H1 (cell line): ENCODE measurements at regions not wholly inside any gene's neighbourhood (a gene's known extent, or its start where the extent isn't known, plus 50 kb on each side); places are given as distances from the start of the nearest gene placed in this dataset.
A peak's percentile ranks its signal among the peaks of the same experiment; 100 is the strongest.

ENCODE experiments used
- CTCF ChIA-PET: fragments of 300-600 bp; sonication (Branson Sonifier 250); formaldehyde crosslinking; loops from one replicate; lab custom pipeline; 2021; ENCODE audit not compliant: partially characterized antibody; lab: Charles Lee
- POLR2A ChIA-PET: fragments of 300-600 bp; sonication (Branson Sonifier 250); formaldehyde crosslinking; loops from one replicate; lab custom pipeline; 2021; ENCODE audit warnings: inconsistent platforms; ENCODE audit not compliant: partially characterized antibody; lab: Charles Lee
- DNase-seq, 2 experiments: peaks; one replicate each; pipeline versions ENCODE4 v3.0.0 to v3.0.0-alpha.2; 2010 to 2022; ENCODE audit warnings: low spot score in 2 of 2, low read depth in 1 of 2, mixed read lengths in 1 of 2
- FAIRE-seq: peaks from 2 replicates; lab custom pipeline; 2011; peaks lifted over from hg19 to GRCh38; lab: Jason Lieb, UNC
- H2AFZ ChIP-seq: 2 replicates; pipeline ENCODE4 v1.8.1; 2012; ENCODE audit warnings: low read length, inconsistent platforms
- H2AK5ac ChIP-seq: 2 replicates; pipeline ENCODE4 v1.6.1; 2013; ENCODE audit warnings: low read depth, low read length
- H2BK120ac ChIP-seq: replicated peaks from 2 replicates; pipeline ENCODE3; 2013; ENCODE audit warnings: low read depth, low read length, inconsistent platforms
- H2BK12ac ChIP-seq: 2 replicates; pipeline ENCODE4 v1.6.1; 2013; ENCODE audit warnings: low read depth, low read length
- H2BK15ac ChIP-seq: 2 replicates; pipeline ENCODE4 v1.6.1; 2013; ENCODE audit warnings: low read length
- H2BK20ac ChIP-seq: 2 replicates; pipeline ENCODE4 v1.6.1; 2013; ENCODE audit warnings: low read length
- H2BK5ac ChIP-seq: 2 replicates; pipeline ENCODE4 v1.6.1; 2013; ENCODE audit warnings: low read depth, low read length
- H3K14ac ChIP-seq: 2 replicates; pipeline ENCODE4 v1.6.1; 2013; ENCODE audit warnings: inconsistent platforms; ENCODE audit not compliant: insufficient read length
- H3K18ac ChIP-seq: 2 replicates; pipeline ENCODE4 v1.6.1; 2013; ENCODE audit warnings: low read length; ENCODE audit errors: extremely low read depth
- H3K23ac ChIP-seq: 2 replicates; pipeline ENCODE4 v1.6.1; 2013; ENCODE audit warnings: inconsistent platforms; ENCODE audit not compliant: insufficient read length
- H3K23me2 ChIP-seq: 2 replicates; pipeline ENCODE4 v1.6.1; 2013; ENCODE audit warnings: low read depth, low read length
- H3K27ac ChIP-seq: 2 replicates; pipeline ENCODE4 v1.6.1; 2011; ENCODE audit warnings: low read depth, low read length, inconsistent platforms
- H3K27me3 ChIP-seq, 4 experiments: replicated peaks in 1 of 4; 1 replicate in 1 of 4; 2 replicates in 3 of 4; pipeline versions ENCODE4 v1.6.1 to v1.8.1; 2011 to 2013; ENCODE audit warnings: low read length in 3 of 4, mild to moderate bottlenecking in 3 of 4, inconsistent platforms in 2 of 4, mixed read lengths in 2 of 4, moderate library complexity in 1 of 4; ENCODE audit not compliant: control insufficient read depth in 3 of 4, insufficient read depth in 3 of 4; ENCODE audit errors: extremely low read depth in 1 of 4
- H3K36me3 ChIP-seq, 4 experiments: 2 replicates each; pipeline versions ENCODE4 v1.6.1 to v1.8.1; 2011 to 2013; ENCODE audit warnings: mild to moderate bottlenecking in 4 of 4, low read length in 3 of 4, moderate library complexity in 2 of 4, control low read depth in 1 of 4, inconsistent platforms in 1 of 4; ENCODE audit not compliant: insufficient read depth in 4 of 4, control insufficient read depth in 2 of 4
- H3K4ac ChIP-seq: replicated peaks from 2 replicates; pipeline ENCODE3; 2013; ENCODE audit warnings: low read length, low read depth, mixed read lengths, inconsistent platforms; ENCODE audit not compliant: insufficient read length
- H3K4me1 ChIP-seq, 4 experiments: replicated peaks in 1 of 4; 1 replicate in 1 of 4; 2 replicates in 3 of 4; pipeline versions ENCODE4 v1.6.1 to v1.8.1; 2011 to 2013; ENCODE audit warnings: low read length in 3 of 4, inconsistent platforms in 2 of 4, mixed read lengths in 1 of 4; ENCODE audit not compliant: insufficient read depth in 4 of 4, control insufficient read depth in 3 of 4
- H3K4me2 ChIP-seq, 2 experiments: 2 replicates each; pipeline versions ENCODE4 v1.6.1 to v1.8.1; 2011 to 2013; ENCODE audit warnings: low read depth in 2 of 2, low read length in 2 of 2, control low read depth in 1 of 2, inconsistent platforms in 1 of 2, mild to moderate bottlenecking in 1 of 2; ENCODE audit not compliant: insufficient read depth in 1 of 2
- H3K4me3 ChIP-seq, 4 experiments: fragments of 200-600, 300-600 bp in 1 of 4; sonication (generic), shearing (Covaris generic), sonication (Bioruptor Twin) in 1 of 4; 2 replicates each; pipeline versions ENCODE4 v1.5.1 to v1.8.1; 2011 to 2016; ENCODE audit warnings: low read length in 4 of 4, low read depth in 3 of 4, control low read depth in 2 of 4, inconsistent platforms in 2 of 4, mild to moderate bottlenecking in 2 of 4, mixed read lengths in 1 of 4, moderate library complexity in 1 of 4; ENCODE audit not compliant: insufficient read depth in 2 of 4; ENCODE audit errors: extremely low read depth in 1 of 4
- H3K56ac ChIP-seq: replicated peaks from 2 replicates; pipeline ENCODE3; 2013; ENCODE audit warnings: low read depth, mild to moderate bottlenecking, mixed read lengths, low read length, inconsistent platforms; ENCODE audit not compliant: insufficient read length
- H3K79me1 ChIP-seq: 2 replicates; pipeline ENCODE4 v1.6.1; 2013; ENCODE audit warnings: low read depth, low read length, control low read depth
- H3K79me2 ChIP-seq, 2 experiments: 2 replicates each; pipeline versions ENCODE4 v1.6.1 to v1.8.1; 2012 to 2013; ENCODE audit warnings: low read length in 2 of 2, mild to moderate bottlenecking in 2 of 2, inconsistent platforms in 1 of 2; ENCODE audit not compliant: insufficient read depth in 2 of 2, control insufficient read depth in 1 of 2
- H3K9ac ChIP-seq, 4 experiments: replicated peaks in 1 of 4; 1 replicate in 1 of 4; 2 replicates in 3 of 4; pipeline versions ENCODE4 v1.6.1 to v1.8.1; 2011 to 2013; ENCODE audit warnings: low read depth in 3 of 4, low read length in 3 of 4, control low read depth in 2 of 4, mild to moderate bottlenecking in 2 of 4, moderate library complexity in 2 of 4, inconsistent platforms in 1 of 4; ENCODE audit errors: extremely low read depth in 1 of 4
- H3K9me3 ChIP-seq, 2 experiments: 2 replicates each; pipeline versions ENCODE4 v1.6.1 to v1.8.1; 2012 to 2013; ENCODE audit warnings: mild to moderate bottlenecking in 2 of 2, moderate library complexity in 2 of 2, control low read depth in 1 of 2, inconsistent platforms in 1 of 2, low read depth in 1 of 2, low read length in 1 of 2, mixed read lengths in 1 of 2; ENCODE audit not compliant: insufficient read depth in 2 of 2
- H4K20me1 ChIP-seq, 2 experiments: replicated peaks in 1 of 2; 2 replicates each; pipeline versions ENCODE3 to v1.8.1; 2011 to 2013; ENCODE audit warnings: inconsistent platforms in 2 of 2, low read length in 2 of 2, mild to moderate bottlenecking in 1 of 2; ENCODE audit not compliant: insufficient read depth in 2 of 2, control insufficient read depth in 1 of 2
- H4K5ac ChIP-seq: 2 replicates; pipeline ENCODE4 v1.6.1; 2013; ENCODE audit warnings: low read length, low read depth, mixed read lengths, inconsistent platforms; ENCODE audit not compliant: insufficient read length
- H4K8ac ChIP-seq: 2 replicates; pipeline ENCODE4 v1.8.0; 2013; ENCODE audit warnings: mild to moderate bottlenecking, moderate library complexity, low read length, inconsistent platforms; ENCODE audit not compliant: insufficient read depth; ENCODE audit errors: extremely low read depth
- H4K91ac ChIP-seq: replicated peaks from 2 replicates; pipeline ENCODE3; 2013; ENCODE audit warnings: low read length, mixed read lengths, inconsistent platforms; ENCODE audit not compliant: insufficient read length
- ASH2L ChIP-seq: fragments of 200-600, 300-600 bp; sonication (generic); IDR thresholded peaks from one replicate; pipeline ENCODE4 v1.7.1; 2017; ENCODE audit warnings: low read length
- BRCA1 ChIP-seq: IDR thresholded peaks from 2 replicates; pipeline ENCODE4 v1.6.1; 2012; ENCODE audit warnings: low read depth, low read length, improper control_type of control experiment
- HDAC2 ChIP-seq, 2 experiments: fragments of 300-600 bp in 1 of 2; sonication (generic) in 1 of 2; IDR thresholded peaks; 2 replicates each; pipeline ENCODE4 v1.6.1; 2011 to 2012; ENCODE audit warnings: low read depth in 2 of 2, low read length in 2 of 2, mild to moderate bottlenecking in 2 of 2, moderate library complexity in 2 of 2, borderline replicate concordance in 1 of 2, inconsistent platforms in 1 of 2
- JUND ChIP-seq: IDR thresholded peaks from 2 replicates; pipeline ENCODE4 v1.6.1; 2011; ENCODE audit warnings: mild to moderate bottlenecking, improper control_type of control experiment, low read length
- NRF1 ChIP-seq: IDR thresholded peaks from 2 replicates; pipeline ENCODE4 v1.6.1; 2011; ENCODE audit warnings: mild to moderate bottlenecking, low read depth, low read length, improper control_type of control experiment
- POU5F1 ChIP-seq: IDR thresholded peaks from 2 replicates; pipeline ENCODE4 v1.6.1; 2011; ENCODE audit warnings: low read depth, mild to moderate bottlenecking, low read length, moderate library complexity
- RBBP5 ChIP-seq: IDR thresholded peaks from 2 replicates; pipeline ENCODE4 v1.7.1; 2012; ENCODE audit warnings: low read depth, mild to moderate bottlenecking, inconsistent platforms, low read length, moderate library complexity, borderline replicate concordance
- RXRA ChIP-seq: IDR thresholded peaks from 2 replicates; pipeline ENCODE4 v1.6.1; 2011; ENCODE audit warnings: low read depth, mild to moderate bottlenecking, low read length, moderate library complexity; ENCODE audit not compliant: insufficient read depth
- SIRT6 ChIP-seq: IDR thresholded peaks from one replicate; pipeline ENCODE4 v1.7.1; 2012; ENCODE audit warnings: low read length, inconsistent platforms
- SIX5 ChIP-seq: IDR thresholded peaks from 2 replicates; pipeline ENCODE4 v1.6.1; 2011; ENCODE audit warnings: mild to moderate bottlenecking, low read depth, low read length
- SRF ChIP-seq: IDR thresholded peaks from 2 replicates; pipeline ENCODE4 v1.6.1; 2011; ENCODE audit warnings: mild to moderate bottlenecking, low read depth, low read length, moderate library complexity
- SUZ12 ChIP-seq: fragments of 200-600 bp; sonication (generic); IDR thresholded peaks from 2 replicates; pipeline ENCODE4 v1.6.1; 2012; ENCODE audit warnings: mild to moderate bottlenecking, inconsistent platforms, low read length, moderate library complexity, mixed read lengths
- TEAD4 ChIP-seq: IDR thresholded peaks from 2 replicates; pipeline ENCODE4 v1.6.1; 2012; ENCODE audit warnings: low read depth, low read length, inconsistent platforms, mixed read lengths
- WGBS, 2 experiments: shearing (Covaris generic) in 1 of 2; methylation state at CpG; one replicate each; pipeline versions ENCODE4 v1.1.6 to v1.1.7; 2013 to 2015; ENCODE audit warnings: low lambda C conversion rate in 2 of 2, mixed read lengths in 2 of 2, inconsistent platforms in 1 of 2, low coverage in 1 of 2, missing lambda C conversion rate in 1 of 2; ENCODE audit not compliant: insufficient replicate concordance in 2 of 2, insufficient coverage in 1 of 2, insufficient read length in 1 of 2; ENCODE audit errors: extremely low coverage in 1 of 2, missing lambda C conversion rate in 1 of 2; 5-methylcytosine and 5-hydroxymethylcytosine counted together
- TF ChIP-seq, protein P1 (sequence below): IDR thresholded peaks from 2 replicates; pipeline ENCODE4 v1.6.1; 2011; ENCODE audit warnings: low read length, improper control_type of control experiment

DNA sequence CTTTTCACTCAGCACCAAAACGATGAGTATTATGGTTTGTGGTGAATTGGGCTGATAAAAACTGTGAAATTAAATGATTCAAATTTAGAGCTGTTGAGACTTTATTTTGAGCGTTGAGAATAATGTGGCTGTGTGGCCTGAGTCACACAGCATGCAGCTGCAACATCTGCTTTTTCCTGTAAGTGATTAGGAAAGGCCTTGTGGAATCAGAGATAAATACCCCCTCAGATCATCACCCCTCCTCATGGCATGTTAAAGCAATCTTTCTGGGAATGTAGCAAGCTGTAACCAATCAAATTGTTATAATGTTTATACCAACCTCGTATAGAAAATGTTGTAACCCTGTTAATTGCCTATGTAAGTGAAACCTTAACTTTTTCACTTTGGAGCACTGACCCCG, 90.0 kb upstream of the GRPR start:
- Histone ChIP-seq H3K4me2 (no peak overlapping the region), H3K23ac (no peak overlapping the region), H3K23me2 (no peaks in the 10 kb centered on the region), H4K20me1 (no peaks in the 10 kb centered on the region), H3K27ac (no peak overlapping the region), H3K4me1 (no peaks in the 10 kb centered on the region), H2BK5ac (no peak overlapping the region), H2BK20ac (no peak overlapping the region), H3K79me1 (no peaks in the 10 kb centered on the region), H4K8ac (no peak overlapping the region), H3K27me3 (no peaks in the 10 kb centered on the region), H4K5ac (no peak overlapping the region), H3K9me3 (0 out of 4 replicates have a peak, but pooled peaks cover 0 to 4% of the 10 kb centered on the region in 2 experiments), H3K56ac (no peak overlapping the region), H3K79me2 (no peaks in the 10 kb centered on the region), H4K91ac (no peak overlapping the region), H2BK15ac (no peak overlapping the region), H2AK5ac (no peak overlapping the region), H3K4me3 (no peak overlapping the region), H3K14ac (no peak overlapping the region), H3K4ac (no peak overlapping the region), H2BK120ac (no peak overlapping the region), H3K9ac (no peak overlapping the region), H2AFZ (no peak overlapping the region), H2BK12ac (no peak overlapping the region), H3K36me3 (no peaks in the 10 kb centered on the region; a peak in 1 of 8 replicates), H3K18ac (no peak overlapping the region)
- ChIA-PET CTCF (interaction anchor here (0.8 to 0.9 kb wide), 2 partner anchors 10 to 633 kb away, joined by 3 to 4 read pairs; no protein-coding TSS in a partner anchor), POLR2A (interaction anchor here (0.8 kb wide), 1 partner anchor 9 kb away, joined by 3 read pairs; no protein-coding TSS in a partner anchor)
- WGBS, 2 experiments: 80% methylated on average over 4 of the region's 4 CpGs; no CpG with 5 or more reads in 1 of the 2 experiments
- peak; percentile 24 for FAIRE-seq
- no peak for DNase-seq
- no peak for TF ChIP-seq BRCA1
- TF ChIP-seq HDAC2 (IDR thresholded peaks at IDR 0.05; ENCODE audit: borderline replicate concordance in 1 of 2, low read depth in 2 of 2, low read length in 2 of 2): no peak
- no peak for TF ChIP-seq RBBP5
- TF ChIP-seq SRF: no peak
- TF ChIP-seq JUND: no peak
- TF ChIP-seq SUZ12: no peak
- TF ChIP-seq, protein P1, sequence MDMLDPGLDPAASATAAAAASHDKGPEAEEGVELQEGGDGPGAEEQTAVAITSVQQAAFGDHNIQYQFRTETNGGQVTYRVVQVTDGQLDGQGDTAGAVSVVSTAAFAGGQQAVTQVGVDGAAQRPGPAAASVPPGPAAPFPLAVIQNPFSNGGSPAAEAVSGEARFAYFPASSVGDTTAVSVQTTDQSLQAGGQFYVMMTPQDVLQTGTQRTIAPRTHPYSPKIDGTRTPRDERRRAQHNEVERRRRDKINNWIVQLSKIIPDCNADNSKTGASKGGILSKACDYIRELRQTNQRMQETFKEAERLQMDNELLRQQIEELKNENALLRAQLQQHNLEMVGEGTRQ: no peak
- no peak for TF ChIP-seq ASH2L
- TF ChIP-seq SIX5: no peak
- TF ChIP-seq SIRT6: no peak
- no peak for TF ChIP-seq TEAD4
- TF ChIP-seq RXRA: no peak
- TF ChIP-seq NRF1: no peak
- TF ChIP-seq POU5F1: no peak
